H1 (cell line): ENCODE measurements at regions not wholly inside any gene's neighbourhood (a gene's known extent, or its start where the extent isn't known, plus 50 kb on each side); places are given as distances from the start of the nearest gene placed in this dataset.
A peak's percentile ranks its signal among the peaks of the same experiment; 100 is the strongest.

Experiments
- CTCF ChIA-PET: fragments of 300-600 bp; sonication (Branson Sonifier 250); formaldehyde crosslinking; loops from one replicate; lab custom pipeline; 2021; ENCODE audit not compliant: partially characterized antibody; lab: Charles Lee
- POLR2A ChIA-PET: fragments of 300-600 bp; sonication (Branson Sonifier 250); formaldehyde crosslinking; loops from one replicate; lab custom pipeline; 2021; ENCODE audit warnings: inconsistent platforms; ENCODE audit not compliant: partially characterized antibody; lab: Charles Lee
- DNase-seq, 2 experiments: peaks; one replicate each; pipeline versions ENCODE4 v3.0.0 to v3.0.0-alpha.2; 2010 to 2022; ENCODE audit warnings: low spot score in 2 of 2, low read depth in 1 of 2, mixed read lengths in 1 of 2
- FAIRE-seq: peaks from 2 replicates; lab custom pipeline; 2011; peaks lifted over from hg19 to GRCh38; lab: Jason Lieb, UNC
- H2AFZ ChIP-seq: 2 replicates; pipeline ENCODE4 v1.8.1; 2012; ENCODE audit warnings: low read length, inconsistent platforms
- H2AK5ac ChIP-seq: 2 replicates; pipeline ENCODE4 v1.6.1; 2013; ENCODE audit warnings: low read depth, low read length
- H2BK120ac ChIP-seq: replicated peaks from 2 replicates; pipeline ENCODE3; 2013; ENCODE audit warnings: low read depth, low read length, inconsistent platforms
- H2BK12ac ChIP-seq: 2 replicates; pipeline ENCODE4 v1.6.1; 2013; ENCODE audit warnings: low read depth, low read length
- H2BK15ac ChIP-seq: 2 replicates; pipeline ENCODE4 v1.6.1; 2013; ENCODE audit warnings: low read length
- H2BK20ac ChIP-seq: 2 replicates; pipeline ENCODE4 v1.6.1; 2013; ENCODE audit warnings: low read length
- H2BK5ac ChIP-seq: 2 replicates; pipeline ENCODE4 v1.6.1; 2013; ENCODE audit warnings: low read depth, low read length
- H3K14ac ChIP-seq: 2 replicates; pipeline ENCODE4 v1.6.1; 2013; ENCODE audit warnings: inconsistent platforms; ENCODE audit not compliant: insufficient read length
- H3K18ac ChIP-seq: 2 replicates; pipeline ENCODE4 v1.6.1; 2013; ENCODE audit warnings: low read length; ENCODE audit errors: extremely low read depth
- H3K23ac ChIP-seq: 2 replicates; pipeline ENCODE4 v1.6.1; 2013; ENCODE audit warnings: inconsistent platforms; ENCODE audit not compliant: insufficient read length
- H3K23me2 ChIP-seq: 2 replicates; pipeline ENCODE4 v1.6.1; 2013; ENCODE audit warnings: low read depth, low read length
- H3K27ac ChIP-seq: 2 replicates; pipeline ENCODE4 v1.6.1; 2011; ENCODE audit warnings: low read depth, low read length, inconsistent platforms
- H3K27me3 ChIP-seq, 4 experiments: replicated peaks in 1 of 4; 1 replicate in 1 of 4; 2 replicates in 3 of 4; pipeline versions ENCODE4 v1.6.1 to v1.8.1; 2011 to 2013; ENCODE audit warnings: low read length in 3 of 4, mild to moderate bottlenecking in 3 of 4, inconsistent platforms in 2 of 4, mixed read lengths in 2 of 4, moderate library complexity in 1 of 4; ENCODE audit not compliant: control insufficient read depth in 3 of 4, insufficient read depth in 3 of 4; ENCODE audit errors: extremely low read depth in 1 of 4
- H3K36me3 ChIP-seq, 4 experiments: 2 replicates each; pipeline versions ENCODE4 v1.6.1 to v1.8.1; 2011 to 2013; ENCODE audit warnings: mild to moderate bottlenecking in 4 of 4, low read length in 3 of 4, moderate library complexity in 2 of 4, control low read depth in 1 of 4, inconsistent platforms in 1 of 4; ENCODE audit not compliant: insufficient read depth in 4 of 4, control insufficient read depth in 2 of 4
- H3K4ac ChIP-seq: replicated peaks from 2 replicates; pipeline ENCODE3; 2013; ENCODE audit warnings: low read length, low read depth, mixed read lengths, inconsistent platforms; ENCODE audit not compliant: insufficient read length
- H3K4me1 ChIP-seq, 4 experiments: replicated peaks in 1 of 4; 1 replicate in 1 of 4; 2 replicates in 3 of 4; pipeline versions ENCODE4 v1.6.1 to v1.8.1; 2011 to 2013; ENCODE audit warnings: low read length in 3 of 4, inconsistent platforms in 2 of 4, mixed read lengths in 1 of 4; ENCODE audit not compliant: insufficient read depth in 4 of 4, control insufficient read depth in 3 of 4
- H3K4me2 ChIP-seq, 2 experiments: 2 replicates each; pipeline versions ENCODE4 v1.6.1 to v1.8.1; 2011 to 2013; ENCODE audit warnings: low read depth in 2 of 2, low read length in 2 of 2, control low read depth in 1 of 2, inconsistent platforms in 1 of 2, mild to moderate bottlenecking in 1 of 2; ENCODE audit not compliant: insufficient read depth in 1 of 2
- H3K4me3 ChIP-seq, 4 experiments: fragments of 200-600, 300-600 bp in 1 of 4; sonication (generic), shearing (Covaris generic), sonication (Bioruptor Twin) in 1 of 4; 2 replicates each; pipeline versions ENCODE4 v1.5.1 to v1.8.1; 2011 to 2016; ENCODE audit warnings: low read length in 4 of 4, low read depth in 3 of 4, control low read depth in 2 of 4, inconsistent platforms in 2 of 4, mild to moderate bottlenecking in 2 of 4, mixed read lengths in 1 of 4, moderate library complexity in 1 of 4; ENCODE audit not compliant: insufficient read depth in 2 of 4; ENCODE audit errors: extremely low read depth in 1 of 4
- H3K56ac ChIP-seq: replicated peaks from 2 replicates; pipeline ENCODE3; 2013; ENCODE audit warnings: low read depth, mild to moderate bottlenecking, mixed read lengths, low read length, inconsistent platforms; ENCODE audit not compliant: insufficient read length
- H3K79me1 ChIP-seq: 2 replicates; pipeline ENCODE4 v1.6.1; 2013; ENCODE audit warnings: low read depth, low read length, control low read depth
- H3K79me2 ChIP-seq, 2 experiments: 2 replicates each; pipeline versions ENCODE4 v1.6.1 to v1.8.1; 2012 to 2013; ENCODE audit warnings: low read length in 2 of 2, mild to moderate bottlenecking in 2 of 2, inconsistent platforms in 1 of 2; ENCODE audit not compliant: insufficient read depth in 2 of 2, control insufficient read depth in 1 of 2
- H3K9ac ChIP-seq, 4 experiments: replicated peaks in 1 of 4; 1 replicate in 1 of 4; 2 replicates in 3 of 4; pipeline versions ENCODE4 v1.6.1 to v1.8.1; 2011 to 2013; ENCODE audit warnings: low read depth in 3 of 4, low read length in 3 of 4, control low read depth in 2 of 4, mild to moderate bottlenecking in 2 of 4, moderate library complexity in 2 of 4, inconsistent platforms in 1 of 4; ENCODE audit errors: extremely low read depth in 1 of 4
- H3K9me3 ChIP-seq, 2 experiments: 2 replicates each; pipeline versions ENCODE4 v1.6.1 to v1.8.1; 2012 to 2013; ENCODE audit warnings: mild to moderate bottlenecking in 2 of 2, moderate library complexity in 2 of 2, control low read depth in 1 of 2, inconsistent platforms in 1 of 2, low read depth in 1 of 2, low read length in 1 of 2, mixed read lengths in 1 of 2; ENCODE audit not compliant: insufficient read depth in 2 of 2
- H4K20me1 ChIP-seq, 2 experiments: replicated peaks in 1 of 2; 2 replicates each; pipeline versions ENCODE3 to v1.8.1; 2011 to 2013; ENCODE audit warnings: inconsistent platforms in 2 of 2, low read length in 2 of 2, mild to moderate bottlenecking in 1 of 2; ENCODE audit not compliant: insufficient read depth in 2 of 2, control insufficient read depth in 1 of 2
- H4K5ac ChIP-seq: 2 replicates; pipeline ENCODE4 v1.6.1; 2013; ENCODE audit warnings: low read length, low read depth, mixed read lengths, inconsistent platforms; ENCODE audit not compliant: insufficient read length
- H4K8ac ChIP-seq: 2 replicates; pipeline ENCODE4 v1.8.0; 2013; ENCODE audit warnings: mild to moderate bottlenecking, moderate library complexity, low read length, inconsistent platforms; ENCODE audit not compliant: insufficient read depth; ENCODE audit errors: extremely low read depth
- H4K91ac ChIP-seq: replicated peaks from 2 replicates; pipeline ENCODE3; 2013; ENCODE audit warnings: low read length, mixed read lengths, inconsistent platforms; ENCODE audit not compliant: insufficient read length
- BRCA1 ChIP-seq: IDR thresholded peaks from 2 replicates; pipeline ENCODE4 v1.6.1; 2012; ENCODE audit warnings: low read depth, low read length, improper control_type of control experiment
- CBX8 ChIP-seq: fragments of 300-800, 300-1000 bp; sonication (generic); IDR thresholded peaks from 2 replicates; pipeline ENCODE4 v1.7.1; 2016; ENCODE audit warnings: low read depth, low read length, borderline replicate concordance
- CREB1 ChIP-seq: IDR thresholded peaks from 2 replicates; pipeline ENCODE4 v1.6.1; 2012; ENCODE audit warnings: inconsistent platforms
- E2F6 ChIP-seq: IDR thresholded peaks from 2 replicates; pipeline ENCODE4 v1.6.1; 2012; ENCODE audit warnings: inconsistent platforms
- JUN ChIP-seq: IDR thresholded peaks from 2 replicates; pipeline ENCODE4 v1.6.1; 2011; ENCODE audit warnings: low read depth, mild to moderate bottlenecking, improper control_type of control experiment, low read length
- KDM1A ChIP-seq: fragments of 200-600, 300-600 bp; sonication (generic); IDR thresholded peaks from 2 replicates; pipeline ENCODE4 v1.7.1; 2016; ENCODE audit warnings: mild to moderate bottlenecking, low read length, borderline replicate concordance
- POLR2A ChIP-seq, 2 experiments: IDR thresholded peaks; 1 replicate in 1 of 2; 2 replicates in 1 of 2; pipeline ENCODE4 v1.6.1; 2011; ENCODE audit warnings: low read depth in 2 of 2, low read length in 2 of 2, mild to moderate bottlenecking in 2 of 2; ENCODE audit errors: control extremely low read depth in 1 of 2
- POU5F1 ChIP-seq: IDR thresholded peaks from 2 replicates; pipeline ENCODE4 v1.6.1; 2011; ENCODE audit warnings: low read depth, mild to moderate bottlenecking, low read length, moderate library complexity
- RAD21 ChIP-seq, 2 experiments: IDR thresholded peaks in 1 of 2; conservative IDR thresholded peaks in 1 of 2; 2 replicates each; pipeline ENCODE4 v1.6.1; 2011; ENCODE audit warnings: low read depth in 2 of 2, low read length in 2 of 2, improper control_type of control experiment in 1 of 2, inconsistent platforms in 1 of 2, mild to moderate bottlenecking in 1 of 2, moderate library complexity in 1 of 2
- RBBP5 ChIP-seq: IDR thresholded peaks from 2 replicates; pipeline ENCODE4 v1.7.1; 2012; ENCODE audit warnings: low read depth, mild to moderate bottlenecking, inconsistent platforms, low read length, moderate library complexity, borderline replicate concordance
- RNF2 ChIP-seq: fragments of 200-900, 300-1000 bp; sonication (generic); IDR thresholded peaks from 2 replicates; pipeline ENCODE4 v1.7.1; 2016; ENCODE audit warnings: borderline replicate concordance, low read depth, mild to moderate bottlenecking, antibody characterized with exemption, low read length; ENCODE audit not compliant: poor library complexity, severe bottlenecking; ENCODE audit errors: missing control alignments
- USF2 ChIP-seq: IDR thresholded peaks from 2 replicates; pipeline ENCODE4 v1.6.1; 2011; ENCODE audit warnings: low read length, improper control_type of control experiment
- WGBS, 2 experiments: shearing (Covaris generic) in 1 of 2; methylation state at CpG; one replicate each; pipeline versions ENCODE4 v1.1.6 to v1.1.7; 2013 to 2015; ENCODE audit warnings: low lambda C conversion rate in 2 of 2, mixed read lengths in 2 of 2, inconsistent platforms in 1 of 2, low coverage in 1 of 2, missing lambda C conversion rate in 1 of 2; ENCODE audit not compliant: insufficient replicate concordance in 2 of 2, insufficient coverage in 1 of 2, insufficient read length in 1 of 2; ENCODE audit errors: extremely low coverage in 1 of 2, missing lambda C conversion rate in 1 of 2; 5-methylcytosine and 5-hydroxymethylcytosine counted together

GRCh38 chr6:43917878-43918382 is 147.9 kb downstream of the VEGFA start:
- Histone ChIP-seq H3K4me3 (no peak overlapping the region), H3K36me3 (no peaks in the 10 kb centered on the region), H3K23me2 (no peaks in the 10 kb centered on the region), H2BK120ac (no peak overlapping the region), H2BK12ac (no peak overlapping the region; the same call in 1 of the 2 replicates), H4K8ac (peak overlapping the region; percentile 12; the same call in 1 of the 2 replicates), H3K18ac (no peak overlapping the region), H2BK5ac (no peak overlapping the region), H2BK20ac (no peak overlapping the region), H2BK15ac (no peak overlapping the region), H4K91ac (no peak overlapping the region), H3K4me1 (peaks cover 0 to 3% (median 2%) of the 10 kb centered on the region in 4 experiments; a peak in 3 of 7 replicates), H3K79me2 (no peaks in the 10 kb centered on the region), H2AFZ (no peak overlapping the region), H3K4me2 (no peak overlapping the region), H3K79me1 (no peaks in the 10 kb centered on the region), H3K14ac (no peak overlapping the region), H4K5ac (no peak overlapping the region), H3K23ac (no peak overlapping the region), H3K9ac (no peak overlapping the region), H3K56ac (no peak overlapping the region), H2AK5ac (0 out of 2 replicates have a peak overlapping the region, but pooled peaks have one; percentile 32), H4K20me1 (no peaks in the 10 kb centered on the region), H3K27me3 (no peaks in the 10 kb centered on the region), H3K27ac (no peak overlapping the region), H3K4ac (no peak overlapping the region), H3K9me3 (no peaks in the 10 kb centered on the region)
- DNase-seq (no peak), FAIRE-seq (no peak)
- WGBS, 2 experiments: 98% methylated on average over 6 of the region's 6 CpGs; no CpG with 5 or more reads in 1 of the 2 experiments
- ChIA-PET CTCF (interaction anchor here (1.4 to 2.4 kb wide), 2 partner anchors 8 to 157 kb away, joined by 5 read pairs; no protein-coding TSS in a partner anchor), POLR2A (interaction anchor here (1.3 to 4.3 kb wide), 2 partner anchors 9 to 17 kb away, joined by 3 to 23 read pairs; no protein-coding TSS in a partner anchor)
- TF ChIP-seq RAD21 (IDR thresholded peaks at IDR 0.05 in 1 of 2, conservative IDR thresholded peaks at IDR 0.05 in 1 of 2; ENCODE audit: low read depth in 2 of 2, low read length in 2 of 2) (no peak), JUN (no peak), BRCA1 (no peak), CREB1 (no peak), RNF2 (no peak), POU5F1 (no peak), POLR2A (IDR thresholded peaks at IDR 0.05; ENCODE audit: control extremely low read depth in 1 of 2, low read depth in 2 of 2, low read length in 2 of 2) (no peak), RBBP5 (no peak), KDM1A (no peak), E2F6 (no peak), USF2 (no peak), CBX8 (no peak)
